ENCODE measurements at regions not wholly inside any gene's neighbourhood (a gene's known extent, or its start where the extent isn't known, plus 50 kb on each side); places are given as distances from the start of the nearest gene placed in this dataset.

DNA sequence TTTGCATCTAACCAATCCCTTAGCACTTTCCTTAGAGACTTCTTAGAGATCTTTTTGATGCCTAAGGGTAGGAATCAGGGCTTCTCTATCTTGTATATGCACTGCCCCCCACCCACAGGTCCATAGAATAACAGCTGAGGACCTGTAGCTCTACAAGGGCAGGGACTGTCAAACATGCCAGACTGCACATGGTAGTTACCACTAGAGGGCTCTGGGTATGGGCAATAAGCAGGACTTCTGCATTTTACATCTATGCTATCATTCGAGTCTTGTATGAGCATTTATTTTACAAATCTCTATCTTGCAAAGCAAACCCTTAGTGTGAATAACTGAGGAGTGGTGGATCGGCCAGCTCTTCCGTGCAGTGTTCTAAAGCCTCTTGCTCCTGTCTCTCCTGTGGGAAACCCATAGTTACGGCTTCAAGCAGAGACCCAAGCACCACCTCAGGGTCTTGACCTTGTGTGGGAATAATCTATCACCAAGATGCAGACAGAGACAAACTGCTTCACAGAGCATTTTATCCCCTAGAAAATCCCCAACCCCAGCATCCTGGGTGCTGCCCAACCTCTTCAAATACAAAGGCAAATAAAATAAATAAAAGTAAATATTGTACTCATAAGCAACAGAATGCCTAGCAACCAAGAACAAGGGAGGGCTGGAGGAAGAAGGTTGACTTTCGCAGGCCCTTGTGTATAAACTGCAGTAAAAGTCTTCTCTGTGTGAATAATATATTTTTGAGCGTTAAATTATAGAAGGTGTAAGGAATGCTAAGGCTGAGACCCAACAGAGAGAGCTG, 219.3 kb downstream of the WDR11 start:
- no peak overlapping the region for H3K4me3 ChIP-seq (ENCODE audit: low read depth, low read length)
- in situ Hi-C loops (cut with HindIII; ENCODE audit: low sequenced_read_pairs), result no loop called here
- no peak for TF ChIP-seq CTCF (IDR thresholded peaks at IDR 0.05; ENCODE audit: low read depth, low read length)
- DNase-seq (ENCODE audit: low read depth, low spot score), result no peak

DNA sequence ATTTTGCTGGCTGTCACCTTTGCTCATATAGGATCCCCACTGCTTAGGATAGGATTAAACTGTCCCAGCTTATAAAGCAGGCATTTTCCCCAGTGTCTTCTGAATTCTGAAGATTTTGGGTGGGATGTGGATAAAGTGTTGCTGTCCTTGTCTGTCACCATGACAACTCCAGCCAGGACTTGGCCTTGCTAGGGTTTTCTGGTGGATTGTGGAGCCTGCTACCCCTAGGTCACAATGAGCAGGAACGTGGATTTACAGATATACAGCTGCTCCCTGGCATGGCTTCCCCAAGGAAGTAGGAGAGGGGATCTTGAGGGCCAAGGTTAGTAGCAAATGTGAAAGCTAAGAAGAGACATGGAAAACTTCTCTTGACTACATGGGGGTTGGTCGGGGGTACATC, 220.7 kb downstream of the WDR11 start:
- DNase-seq (ENCODE audit: low read depth, low spot score), result no peak
- no peak overlapping the region for H3K4me3 ChIP-seq (ENCODE audit: low read depth, low read length)
- TF ChIP-seq CTCF (IDR thresholded peaks at IDR 0.05; ENCODE audit: low read depth, low read length), result no peak
- in situ Hi-C loops (cut with HindIII; ENCODE audit: low sequenced_read_pairs), result no loop called here

GRCh38 chr10:121073728-121074127, 222.6 kb downstream of the WDR11 start:
- DNase-seq (ENCODE audit: low read depth, low spot score), result no peak
- in situ Hi-C loops (cut with HindIII; ENCODE audit: low sequenced_read_pairs), result no loop called here
- no peak overlapping the region for H3K4me3 ChIP-seq (ENCODE audit: low read depth, low read length)
- TF ChIP-seq CTCF (IDR thresholded peaks at IDR 0.05; ENCODE audit: low read depth, low read length), result no peak

DNA sequence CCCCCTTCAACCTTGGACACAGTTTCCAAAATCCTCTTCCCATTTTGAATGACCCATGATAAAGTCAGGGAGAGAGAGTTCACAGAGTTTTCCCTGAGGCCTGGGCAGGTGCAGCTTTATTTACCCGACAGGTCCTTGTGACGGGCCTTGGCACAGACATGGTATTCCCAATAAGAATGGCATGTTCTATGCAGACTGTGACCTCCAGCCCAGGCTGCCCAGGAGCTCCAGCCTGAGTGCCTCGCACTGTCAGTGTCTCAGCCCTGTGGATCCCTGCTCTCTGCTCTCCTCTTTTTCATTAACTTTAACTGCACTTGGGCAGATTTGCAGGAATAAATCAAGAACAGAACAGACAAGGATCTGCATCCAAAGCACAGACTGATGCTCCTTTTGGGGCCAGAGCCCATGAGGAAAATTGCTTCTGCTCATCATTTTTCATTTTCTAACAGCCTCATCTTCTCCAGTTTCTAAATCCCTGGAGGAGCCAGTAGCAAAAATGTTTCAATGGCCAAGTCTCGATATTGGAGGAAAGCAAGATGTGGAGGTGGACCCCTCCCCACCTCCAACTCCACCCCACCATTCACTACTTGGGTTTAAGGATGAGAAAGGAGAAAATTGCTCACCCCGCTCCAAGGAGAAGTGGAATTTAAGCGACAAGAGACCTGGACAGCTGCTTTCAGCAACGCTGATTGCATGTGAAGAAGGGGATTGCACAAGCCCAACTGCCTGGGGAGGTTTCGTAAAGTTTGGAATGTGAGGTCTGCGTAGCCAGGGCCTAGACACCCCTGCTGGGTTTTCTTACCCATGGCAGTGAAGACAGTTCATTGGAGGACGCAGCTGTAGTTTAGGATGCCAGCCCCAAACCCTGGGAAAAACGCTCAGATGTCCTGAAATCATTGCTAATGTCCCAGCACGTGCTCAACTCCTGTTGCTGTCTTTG, 225.9 kb downstream of the WDR11 start:
- no peak for TF ChIP-seq CTCF (IDR thresholded peaks at IDR 0.05; ENCODE audit: low read depth, low read length)
- DNase-seq (ENCODE audit: low read depth, low spot score), result peak; percentile 24
- in situ Hi-C loops (cut with HindIII; ENCODE audit: low sequenced_read_pairs), result no loop called here
- H3K4me3 ChIP-seq (ENCODE audit: low read depth, low read length), result no peak overlapping the region

- DNase-seq (ENCODE audit: low read depth, low spot score), result no peak
- in situ Hi-C loops (cut with HindIII; ENCODE audit: low sequenced_read_pairs), result no loop called here
- no peak for TF ChIP-seq CTCF (IDR thresholded peaks at IDR 0.05; ENCODE audit: low read depth, low read length)
- H3K4me3 ChIP-seq (ENCODE audit: low read depth, low read length), result no peak overlapping the region
Measured at GRCh38 chr10:121078036-121078435, 226.9 kb downstream of the WDR11 start.

GRCh38 chr10:121078672-121079102, 227.5 kb downstream of the WDR11 start:
- no peak for DNase-seq (ENCODE audit: low read depth, low spot score)
- no peak for TF ChIP-seq CTCF (IDR thresholded peaks at IDR 0.05; ENCODE audit: low read depth, low read length)
- no peak overlapping the region for H3K4me3 ChIP-seq (ENCODE audit: low read depth, low read length)
- in situ Hi-C loops (cut with HindIII; ENCODE audit: low sequenced_read_pairs), result no loop called here

All from astrocyte of the spinal cord (primary cell).